GM19468 (cell line): ENCODE measurements at regions not wholly inside any gene's neighbourhood (a gene's known extent, or its start where the extent isn't known, plus 50 kb on each side); places are given as distances from the start of the nearest gene placed in this dataset.

Experiments used
- ATAC-seq: cut with Tn5 transposase; IDR thresholded peaks from one replicate; pipeline ENCODE4 v1.9.1; 2021; ENCODE audit warnings: mild to moderate bottlenecking, moderate library complexity, moderate number of reproducible peaks; ENCODE audit not compliant: unreplicated experiment; ENCODE audit errors: extremely low read depth

GRCh38 chr13:72390909-72391308, 336.5 kb downstream of the MZT1 start:
- no peak for ATAC-seq

DNA sequence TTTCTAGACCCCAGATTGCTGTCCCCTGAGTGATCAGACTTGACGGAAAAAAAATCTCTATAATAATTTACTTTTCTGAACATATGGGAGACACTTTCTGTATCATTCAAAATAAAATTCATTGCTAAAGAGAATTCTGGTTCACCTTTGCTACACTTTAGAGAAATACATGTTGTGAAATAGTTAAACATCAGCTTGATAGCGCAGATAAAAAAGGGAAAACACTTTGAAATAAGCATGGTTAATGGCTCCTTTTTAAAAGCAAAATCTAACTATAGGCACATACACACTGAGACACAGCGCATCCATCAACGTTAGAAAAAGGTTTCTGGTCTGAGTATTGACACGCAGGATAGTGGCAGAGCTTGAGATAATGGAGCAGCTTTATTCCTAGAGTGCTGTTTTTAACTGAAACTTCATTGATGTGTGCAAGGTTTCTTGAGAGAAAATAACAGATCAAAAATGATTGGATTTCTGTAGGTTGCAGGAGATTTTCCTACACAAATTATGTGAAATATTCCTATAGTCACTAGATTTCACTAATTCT, 341.2 kb downstream of the MZT1 start:
- ATAC-seq: no peak

GRCh38 chr13:72384879-72385278, 342.6 kb downstream of the MZT1 start:
- no peak for ATAC-seq

- no peak for ATAC-seq
Measured at GRCh38 chr13:72384186-72384823, 343.1 kb downstream of the MZT1 start.

DNA sequence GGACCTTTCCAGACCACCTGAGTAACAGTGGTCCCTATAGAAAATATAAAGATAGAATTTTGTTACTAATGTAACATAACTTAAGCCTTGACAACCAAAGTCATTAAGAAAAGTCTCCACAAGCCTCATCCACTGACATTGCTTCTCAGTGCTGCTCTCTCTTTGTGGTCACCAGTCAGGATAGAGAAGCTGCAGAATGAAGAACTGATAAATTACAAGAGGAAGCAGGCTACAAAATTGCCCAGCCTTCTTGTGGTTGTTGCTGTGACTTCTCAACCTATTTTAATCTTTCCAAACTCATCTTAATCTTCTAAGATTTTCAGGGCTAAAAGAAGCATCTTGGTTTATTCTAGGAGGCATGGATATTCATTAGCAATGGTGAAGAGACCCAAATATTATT, 343.8 kb downstream of the MZT1 start:
- no peak for ATAC-seq

- ATAC-seq: no peak
Measured at GRCh38 chr13:72379581-72379980, 347.8 kb downstream of the MZT1 start.

- no peak for ATAC-seq
Measured at GRCh38 chr13:72368031-72368430, 359.4 kb downstream of the MZT1 start.

- no peak for ATAC-seq
Measured at GRCh38 chr13:72346716-72347115, 380.7 kb downstream of the MZT1 start.

- no peak for ATAC-seq
Measured at GRCh38 chr13:72342364-72342763, 385.1 kb downstream of the MZT1 start.

DNA sequence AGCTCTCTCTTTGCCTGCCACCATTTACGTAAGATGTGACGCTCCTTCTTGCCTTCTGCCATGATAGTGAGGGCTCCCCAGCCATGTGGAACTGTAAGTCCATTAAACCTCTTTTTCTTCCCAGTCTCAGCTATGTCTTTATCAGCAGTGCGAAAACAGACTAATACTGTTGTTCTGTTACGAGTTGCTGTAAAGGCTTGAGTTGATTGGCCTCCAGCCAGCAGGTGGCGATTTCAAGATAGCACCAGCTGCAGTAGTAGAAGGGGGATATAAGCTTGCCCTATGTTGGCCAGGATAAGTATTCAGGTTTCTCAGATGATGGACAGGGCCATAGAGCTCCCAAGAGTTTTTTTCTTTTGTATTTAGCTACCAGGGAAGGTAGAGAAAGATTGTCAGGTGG, 385.5 kb downstream of the MZT1 start:
- ATAC-seq: no peak

DNA sequence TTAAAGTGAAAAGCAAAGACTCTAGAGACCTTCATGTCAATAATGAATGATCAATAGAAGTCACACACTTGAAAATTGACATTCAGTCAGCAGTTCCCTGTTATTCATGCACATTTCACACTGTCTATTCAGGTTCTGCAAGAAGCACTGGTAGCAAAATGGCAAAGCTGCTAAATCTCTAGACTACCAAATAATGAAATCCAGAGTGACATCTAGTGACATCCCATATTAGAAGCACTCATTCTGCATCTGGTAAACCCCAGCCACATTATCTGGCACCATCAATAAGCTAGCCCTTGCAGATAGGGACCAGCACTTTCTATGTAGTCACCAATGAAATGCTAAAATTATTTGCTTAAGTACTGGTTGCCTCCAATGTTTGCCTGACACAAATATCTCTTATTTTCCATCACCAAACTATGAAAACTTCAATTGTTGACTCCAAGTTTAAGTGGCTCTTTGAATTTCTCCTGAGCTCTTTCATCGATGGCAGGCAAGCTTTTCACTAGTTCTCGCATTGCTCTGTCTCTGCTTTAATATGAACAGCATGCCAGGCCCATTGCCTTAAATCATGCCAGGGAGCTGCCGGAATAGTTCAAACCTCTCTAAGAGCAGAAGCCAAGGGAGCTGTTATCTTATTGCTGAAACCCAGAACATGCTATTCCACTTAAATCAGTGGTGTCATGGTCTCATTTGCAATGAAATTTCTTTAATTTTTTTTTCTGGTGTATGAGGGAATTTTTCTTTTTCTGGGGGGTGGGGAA, 409.9 kb downstream of the MZT1 start:
- no peak for ATAC-seq

DNA sequence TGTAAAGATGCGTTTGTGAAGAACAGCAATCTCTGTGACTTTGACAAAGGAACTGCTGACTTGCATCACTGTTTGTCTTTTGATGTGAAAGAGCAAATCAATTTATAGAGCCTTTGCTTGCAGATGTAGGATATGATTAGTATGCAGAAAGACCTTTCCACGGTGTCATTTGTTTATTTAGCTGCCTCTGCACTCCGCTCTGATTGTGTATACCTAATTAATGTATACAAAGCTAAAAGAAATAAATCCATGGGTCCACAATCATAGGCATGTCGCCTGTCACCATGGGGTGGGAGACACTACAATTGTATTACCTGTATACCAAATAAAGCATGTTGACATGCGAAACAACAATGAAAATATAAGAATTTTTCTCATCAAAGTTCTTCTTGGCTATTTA, 410.7 kb downstream of the MZT1 start:
- ATAC-seq: no peak

DNA sequence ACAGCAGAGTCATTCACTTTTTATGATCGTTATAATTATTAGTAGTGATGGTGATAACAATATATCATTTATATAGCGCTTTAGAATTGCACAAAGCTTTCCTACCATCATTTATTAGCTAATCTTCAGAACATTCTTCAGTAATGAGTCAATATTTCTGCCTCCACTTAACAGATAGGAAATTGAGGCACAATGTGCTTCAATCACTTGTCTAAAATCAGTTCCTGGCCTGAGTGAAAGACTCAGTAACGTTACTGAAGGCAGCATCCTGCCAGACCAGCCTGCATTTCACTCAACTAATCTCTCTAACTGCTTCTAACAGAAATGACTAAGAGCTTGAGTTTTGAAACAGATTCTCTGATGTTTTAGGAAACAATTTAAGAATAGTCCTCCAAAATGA, 412.1 kb downstream of the MZT1 start:
- no peak for ATAC-seq

- ATAC-seq: no peak
Measured at GRCh38 chr13:72314210-72314609, 413.2 kb downstream of the MZT1 start.

DNA sequence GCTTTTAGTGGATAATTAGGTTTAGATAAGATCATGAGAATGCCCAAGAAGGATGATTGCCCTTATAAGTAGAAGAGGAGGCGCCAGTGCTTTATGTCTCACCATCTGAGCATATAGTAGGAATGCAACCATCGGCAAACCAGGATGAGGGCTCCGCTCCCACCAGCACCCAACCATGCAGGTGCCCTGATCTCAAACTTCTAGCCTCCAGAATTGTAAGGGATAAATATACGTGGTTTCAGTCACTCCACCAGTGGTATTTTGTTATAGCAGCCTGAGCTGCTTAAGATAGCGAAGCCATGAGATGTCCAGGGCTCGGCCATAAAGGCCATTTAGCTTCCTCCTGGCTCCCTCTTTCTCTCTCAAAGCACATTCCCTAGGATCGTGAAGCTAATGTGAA, 413.9 kb downstream of the MZT1 start:
- ATAC-seq: no peak

- ATAC-seq: no peak
Measured at GRCh38 chr13:72303941-72304746, 423.3 kb downstream of the MZT1 start.

- no peak for ATAC-seq
Measured at GRCh38 chr13:72296246-72296645, 429.2 kb upstream of the DACH1 start.

DNA sequence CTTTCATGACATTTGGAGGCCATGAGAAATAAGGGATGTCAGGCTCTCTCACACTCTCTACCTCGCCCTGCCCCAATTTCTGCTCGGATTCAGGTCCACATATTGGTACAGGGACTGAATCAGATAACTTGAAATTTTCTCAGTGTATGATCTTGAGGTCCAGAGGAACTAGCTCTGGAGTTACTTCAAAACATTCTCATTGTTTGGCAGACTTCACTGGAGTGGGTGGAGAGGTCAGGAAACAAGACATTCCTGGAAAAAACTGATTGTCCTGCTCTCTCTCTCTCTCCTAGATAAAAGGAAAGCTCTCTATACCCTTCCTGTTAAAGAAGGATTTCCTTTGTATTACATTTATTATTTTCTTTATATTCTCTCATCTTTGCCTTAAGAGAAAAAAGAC, 428.1 kb upstream of the DACH1 start:
- ATAC-seq: no peak

DNA sequence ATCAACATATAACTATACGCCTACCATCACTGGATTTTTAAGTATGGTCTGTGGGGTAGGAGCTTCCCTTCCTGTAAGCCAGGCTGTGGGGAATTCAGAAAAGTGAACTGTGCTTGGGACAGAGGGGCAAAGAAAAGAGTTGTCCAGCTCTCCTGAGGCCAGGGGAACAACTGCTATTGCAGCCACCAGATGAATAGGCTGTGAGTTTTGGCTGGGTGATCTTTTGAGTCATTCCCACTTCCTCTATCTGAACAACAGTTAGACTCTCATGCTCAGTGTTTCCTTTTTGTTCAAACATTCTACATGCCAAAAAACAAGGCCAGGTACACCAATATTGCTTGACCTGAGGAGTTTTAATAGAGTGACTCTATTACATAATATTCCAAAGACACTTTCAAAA, 426.2 kb upstream of the DACH1 start:
- ATAC-seq: no peak

DNA sequence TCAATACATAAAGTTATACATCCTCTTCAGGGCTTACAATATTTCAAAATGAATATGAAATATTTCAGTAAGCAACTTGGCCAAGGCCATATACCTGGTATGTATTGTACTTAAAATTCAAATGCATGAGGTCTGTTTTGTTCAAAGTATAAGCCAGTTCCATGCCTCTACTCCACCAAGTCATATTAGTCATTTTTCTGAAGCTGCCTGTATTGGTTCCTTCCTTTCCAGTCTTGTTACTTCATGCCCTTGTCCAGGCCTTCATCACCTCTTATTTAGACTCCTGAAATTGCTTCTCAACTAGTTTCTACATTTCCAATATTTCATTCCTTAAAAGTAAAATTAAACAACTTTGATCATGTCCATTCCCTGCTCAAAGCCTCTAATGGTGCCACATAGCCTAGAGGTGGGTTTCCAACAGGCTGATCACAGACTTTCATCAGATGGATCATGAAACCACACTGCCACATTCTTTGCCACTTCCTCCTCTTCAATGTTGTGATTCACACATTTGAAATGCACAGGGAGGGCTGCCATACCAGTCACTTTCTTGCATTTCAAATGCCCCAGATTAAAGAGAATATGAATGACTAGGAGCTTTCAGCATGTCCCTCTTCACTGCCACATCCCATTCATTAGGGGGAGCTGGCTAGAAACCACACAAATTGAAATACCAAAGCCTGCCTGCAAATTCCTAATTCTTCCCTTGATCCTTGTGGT, 424.1 kb upstream of the DACH1 start:
- no peak for ATAC-seq
